H9 (cell line): ENCODE measurements at regions not wholly inside any gene's neighbourhood (a gene's known extent, or its start where the extent isn't known, plus 50 kb on each side); places are given as distances from the start of the nearest gene placed in this dataset.

Experiments
- DNase-seq: peaks from one replicate; pipeline ENCODE4 v3.0.0-alpha.2; 2017
- H2AFZ ChIP-seq: one replicate; pipeline ENCODE4 v1.6.1; 2013; ENCODE audit warnings: mild to moderate bottlenecking, low read length, control low read depth, moderate library complexity
- H2AK5ac ChIP-seq: 2 replicates; pipeline ENCODE4 v1.6.1; 2013; ENCODE audit warnings: low read length, control low read depth, mixed read lengths; ENCODE audit not compliant: insufficient read length
- H2BK120ac ChIP-seq: one replicate; pipeline ENCODE4 v1.6.1; 2013; ENCODE audit warnings: low read depth, mild to moderate bottlenecking, low read length, control low read depth, inconsistent platforms; ENCODE audit not compliant: poor library complexity, severe bottlenecking
- H2BK12ac ChIP-seq: 2 replicates; pipeline ENCODE4 v1.6.1; 2013; ENCODE audit warnings: low read length, control low read depth, mixed read lengths, low read depth; ENCODE audit not compliant: insufficient read length
- H2BK15ac ChIP-seq: 2 replicates; pipeline ENCODE4 v1.6.1; 2013; ENCODE audit warnings: low read depth, low read length, control low read depth
- H2BK20ac ChIP-seq: one replicate; pipeline ENCODE4 v1.6.1; 2013; ENCODE audit warnings: low read depth, mild to moderate bottlenecking, low read length, control low read depth, inconsistent platforms; ENCODE audit not compliant: poor library complexity, severe bottlenecking
- H2BK5ac ChIP-seq: 2 replicates; pipeline ENCODE4 v1.6.1; 2013; ENCODE audit warnings: low read length, control low read depth, mixed read lengths; ENCODE audit not compliant: insufficient read length
- H3K14ac ChIP-seq: 2 replicates; pipeline ENCODE4 v1.6.1; 2013; ENCODE audit warnings: low read length, control low read depth; ENCODE audit not compliant: insufficient read depth
- H3K18ac ChIP-seq: 2 replicates; pipeline ENCODE4 v1.6.1; 2013; ENCODE audit warnings: low read depth, mild to moderate bottlenecking, mixed read lengths, low read length, control low read depth; ENCODE audit not compliant: insufficient read length
- H3K23ac ChIP-seq: 2 replicates; pipeline ENCODE4 v1.6.1; 2013; ENCODE audit warnings: low read length, control low read depth, mixed read lengths, low read depth; ENCODE audit not compliant: insufficient read length
- H3K23me2 ChIP-seq: 2 replicates; pipeline ENCODE4 v1.6.1; 2013; ENCODE audit warnings: low read depth, mild to moderate bottlenecking, mixed read lengths, low read length, control low read depth; ENCODE audit not compliant: insufficient read length, poor library complexity, severe bottlenecking
- H3K27ac ChIP-seq: 2 replicates; pipeline ENCODE4 v1.5.1; 2013; ENCODE audit warnings: low read length, control low read depth, mixed read lengths, low read depth; ENCODE audit not compliant: insufficient read length
- H3K27me3 ChIP-seq: 2 replicates; pipeline ENCODE4 v1.6.1; 2013; ENCODE audit warnings: low read length, control low read depth, inconsistent platforms; ENCODE audit not compliant: insufficient read depth
- H3K4ac ChIP-seq: 2 replicates; pipeline ENCODE4 v1.6.1; 2013; ENCODE audit warnings: low read depth, mild to moderate bottlenecking, control low read depth, inconsistent platforms, low read length, moderate library complexity
- H3K4me1 ChIP-seq: 2 replicates; pipeline ENCODE4 v1.6.1; 2013; ENCODE audit warnings: low read length, control low read depth, inconsistent platforms; ENCODE audit not compliant: insufficient read depth
- H3K4me2 ChIP-seq: 2 replicates; pipeline ENCODE4 v1.6.1; 2013; ENCODE audit warnings: low read length, control low read depth, mixed read lengths; ENCODE audit not compliant: insufficient read length, insufficient read depth
- H3K56ac ChIP-seq: 2 replicates; pipeline ENCODE4 v1.6.1; 2013; ENCODE audit warnings: low read depth, mild to moderate bottlenecking, mixed read lengths, low read length, control low read depth; ENCODE audit not compliant: insufficient read length
- H3K79me1 ChIP-seq: 2 replicates; pipeline ENCODE4 v1.6.1; 2013; ENCODE audit warnings: low read depth, mild to moderate bottlenecking, moderate library complexity, low read length, control low read depth, inconsistent platforms; ENCODE audit not compliant: insufficient read depth, poor library complexity, severe bottlenecking
- H3K79me2 ChIP-seq: 2 replicates; pipeline ENCODE4 v1.6.1; 2013; ENCODE audit warnings: low read length, control low read depth, inconsistent platforms; ENCODE audit not compliant: insufficient read depth
- H3K9ac ChIP-seq: 2 replicates; pipeline ENCODE4 v1.6.1; 2013; ENCODE audit warnings: low read length, control low read depth, mixed read lengths; ENCODE audit not compliant: insufficient read length; ENCODE audit errors: extremely low read depth
- H3K9me3 ChIP-seq: one replicate; pipeline ENCODE4 v1.6.1; 2013; ENCODE audit warnings: low read depth, low read length, inconsistent platforms; ENCODE audit not compliant: control insufficient read depth
- H3T11ph ChIP-seq: one replicate; pipeline ENCODE4 v1.6.1; 2013; ENCODE audit warnings: mild to moderate bottlenecking, low read length, control low read depth, inconsistent platforms
- H4K20me1 ChIP-seq: one replicate; pipeline ENCODE4 v1.6.1; 2013; ENCODE audit not compliant: control insufficient read depth, insufficient read length, insufficient read depth
- H4K5ac ChIP-seq: 2 replicates; pipeline ENCODE4 v1.6.1; 2013; ENCODE audit warnings: low read depth, mild to moderate bottlenecking, mixed read lengths, low read length, control low read depth; ENCODE audit not compliant: insufficient read length
- H4K8ac ChIP-seq: replicated peaks from 2 replicates; pipeline ENCODE4 v1.6.1; 2013; ENCODE audit warnings: low read length, control low read depth, mixed read lengths, low read depth; ENCODE audit not compliant: insufficient read length
- H4K91ac ChIP-seq: 2 replicates; pipeline ENCODE4 v1.6.1; 2013; ENCODE audit warnings: low read depth, mild to moderate bottlenecking, moderate library complexity, mixed read lengths, low read length, control low read depth; ENCODE audit not compliant: insufficient read length
- H3K27ac Mint-ChIP-seq, 3 experiments: 2 replicates in 2 of 3; 3 replicates in 1 of 3; pipeline ENCODE4 v1.8.0; 2020 to 2021; ENCODE audit warnings: mixed read lengths in 3 of 3, mild to moderate bottlenecking in 1 of 3, moderate library complexity in 1 of 3
- H3K27me3 Mint-ChIP-seq: 2 replicates; pipeline ENCODE4 v1.8.0; 2021; ENCODE audit warnings: low read depth, mild to moderate bottlenecking, moderate library complexity, mixed read lengths
- H3K36me3 Mint-ChIP-seq, 3 experiments: 2 replicates in 2 of 3; 3 replicates in 1 of 3; pipeline ENCODE4 v1.8.0; 2020 to 2021; ENCODE audit warnings: low read depth in 3 of 3, mixed read lengths in 3 of 3; ENCODE audit not compliant: insufficient read depth in 1 of 3
- H3K4me1 Mint-ChIP-seq, 2 experiments: 2 replicates each; pipeline ENCODE4 v1.8.0; 2020; ENCODE audit warnings: mixed read lengths in 2 of 2
- H3K4me3 Mint-ChIP-seq, 2 experiments: 2 replicates in 1 of 2; 3 replicates in 1 of 2; pipeline ENCODE4 v1.8.0; 2020 to 2021; ENCODE audit warnings: mild to moderate bottlenecking in 2 of 2, mixed read lengths in 2 of 2, moderate library complexity in 1 of 2
- H3K9me3 Mint-ChIP-seq, 2 experiments: 2 replicates in 1 of 2; 3 replicates in 1 of 2; pipeline ENCODE4 v1.8.0; 2020; ENCODE audit warnings: mild to moderate bottlenecking in 2 of 2, mixed read lengths in 2 of 2, moderate library complexity in 1 of 2
- CTCF ChIP-seq: fragments of 200-600 bp; sonication (generic); conservative IDR thresholded peaks from 3 replicates; pipeline ENCODE4 v1.8.0; 2021; ENCODE audit warnings: antibody characterized with exemption, mild to moderate bottlenecking
- WGBS: extraction: QIAGEN DNeasy Blood & Tissue Kit; methylation state at CpG from one replicate; pipeline ENCODE4 v1.1.7; 2013; ENCODE audit warnings: missing lambda C conversion rate, low lambda C conversion rate, mixed read lengths; ENCODE audit not compliant: insufficient read length; ENCODE audit errors: extremely low coverage; 5-methylcytosine and 5-hydroxymethylcytosine counted together

- no peaks in the 10 kb centered on the region for H3K27me3 ChIP-seq
- no peak overlapping the region for H3K27ac ChIP-seq
- no peak overlapping the region for H3K4me3 Mint-ChIP-seq
- no peak overlapping the region for H2BK20ac ChIP-seq
- no peak overlapping the region for H2BK15ac ChIP-seq
- H3K79me1 ChIP-seq, result no peaks in the 10 kb centered on the region
- DNase-seq, result no peak
- no peak overlapping the region for H3K9ac ChIP-seq
- no peak overlapping the region for H2AFZ ChIP-seq
- H3K4me1 Mint-ChIP-seq, result no peaks in the 10 kb centered on the region; a peak in 1 of 4 replicates
- H3K79me2 ChIP-seq, result no peaks in the 10 kb centered on the region
- no peaks in the 10 kb centered on the region for H3K4me1 ChIP-seq
- H3K4ac ChIP-seq, result no peak overlapping the region
- H3K23me2 ChIP-seq, result no peaks in the 10 kb centered on the region
- no peak overlapping the region for H2BK12ac ChIP-seq
- H3K14ac ChIP-seq, result no peak overlapping the region
- H3K36me3 Mint-ChIP-seq, result no peaks in the 10 kb centered on the region
- H3T11ph ChIP-seq, result no peak overlapping the region
- H4K8ac ChIP-seq, result no peak overlapping the region
- no peak overlapping the region for H2AK5ac ChIP-seq
- WGBS, result no CpG with 5 or more reads among the region's 7 CpGs
- no peaks in the 10 kb centered on the region for H3K27me3 Mint-ChIP-seq
- H3K23ac ChIP-seq, result no peak overlapping the region
- H3K9me3 ChIP-seq, result no peaks in the 10 kb centered on the region
- H3K4me2 ChIP-seq, result no peak overlapping the region
- no peak overlapping the region for H2BK5ac ChIP-seq
- H4K20me1 ChIP-seq, result no peaks in the 10 kb centered on the region
- H3K9me3 Mint-ChIP-seq, result 0 out of 5 replicates have a peak, but pooled peaks cover 0 to 1% of the 10 kb centered on the region in 2 experiments
- no peak overlapping the region for H2BK120ac ChIP-seq
- H4K5ac ChIP-seq, result no peak overlapping the region
- no peak overlapping the region for H4K91ac ChIP-seq
- H3K27ac Mint-ChIP-seq, result no peak overlapping the region
- H3K56ac ChIP-seq, result no peak overlapping the region
- H3K18ac ChIP-seq, result no peak overlapping the region
- no peak for TF ChIP-seq CTCF
Measured at GRCh38 chr3:95168526-95168925, 1105.7 kb downstream of the NSUN3 start.
